H9 (cell line): ENCODE measurements at regions not wholly inside any gene's neighbourhood (a gene's known extent, or its start where the extent isn't known, plus 50 kb on each side); places are given as distances from the start of the nearest gene placed in this dataset.

Experiments
- DNase-seq: peaks from one replicate; pipeline ENCODE4 v3.0.0-alpha.2; 2017
- H2AFZ ChIP-seq: one replicate; pipeline ENCODE4 v1.6.1; 2013; ENCODE audit warnings: mild to moderate bottlenecking, low read length, control low read depth, moderate library complexity
- H2AK5ac ChIP-seq: 2 replicates; pipeline ENCODE4 v1.6.1; 2013; ENCODE audit warnings: low read length, control low read depth, mixed read lengths; ENCODE audit not compliant: insufficient read length
- H2BK120ac ChIP-seq: one replicate; pipeline ENCODE4 v1.6.1; 2013; ENCODE audit warnings: low read depth, mild to moderate bottlenecking, low read length, control low read depth, inconsistent platforms; ENCODE audit not compliant: poor library complexity, severe bottlenecking
- H2BK12ac ChIP-seq: 2 replicates; pipeline ENCODE4 v1.6.1; 2013; ENCODE audit warnings: low read length, control low read depth, mixed read lengths, low read depth; ENCODE audit not compliant: insufficient read length
- H2BK15ac ChIP-seq: 2 replicates; pipeline ENCODE4 v1.6.1; 2013; ENCODE audit warnings: low read depth, low read length, control low read depth
- H2BK20ac ChIP-seq: one replicate; pipeline ENCODE4 v1.6.1; 2013; ENCODE audit warnings: low read depth, mild to moderate bottlenecking, low read length, control low read depth, inconsistent platforms; ENCODE audit not compliant: poor library complexity, severe bottlenecking
- H2BK5ac ChIP-seq: 2 replicates; pipeline ENCODE4 v1.6.1; 2013; ENCODE audit warnings: low read length, control low read depth, mixed read lengths; ENCODE audit not compliant: insufficient read length
- H3K14ac ChIP-seq: 2 replicates; pipeline ENCODE4 v1.6.1; 2013; ENCODE audit warnings: low read length, control low read depth; ENCODE audit not compliant: insufficient read depth
- H3K18ac ChIP-seq: 2 replicates; pipeline ENCODE4 v1.6.1; 2013; ENCODE audit warnings: low read depth, mild to moderate bottlenecking, mixed read lengths, low read length, control low read depth; ENCODE audit not compliant: insufficient read length
- H3K23ac ChIP-seq: 2 replicates; pipeline ENCODE4 v1.6.1; 2013; ENCODE audit warnings: low read length, control low read depth, mixed read lengths, low read depth; ENCODE audit not compliant: insufficient read length
- H3K23me2 ChIP-seq: 2 replicates; pipeline ENCODE4 v1.6.1; 2013; ENCODE audit warnings: low read depth, mild to moderate bottlenecking, mixed read lengths, low read length, control low read depth; ENCODE audit not compliant: insufficient read length, poor library complexity, severe bottlenecking
- H3K27ac ChIP-seq: 2 replicates; pipeline ENCODE4 v1.5.1; 2013; ENCODE audit warnings: low read length, control low read depth, mixed read lengths, low read depth; ENCODE audit not compliant: insufficient read length
- H3K27me3 ChIP-seq: 2 replicates; pipeline ENCODE4 v1.6.1; 2013; ENCODE audit warnings: low read length, control low read depth, inconsistent platforms; ENCODE audit not compliant: insufficient read depth
- H3K4ac ChIP-seq: 2 replicates; pipeline ENCODE4 v1.6.1; 2013; ENCODE audit warnings: low read depth, mild to moderate bottlenecking, control low read depth, inconsistent platforms, low read length, moderate library complexity
- H3K4me1 ChIP-seq: 2 replicates; pipeline ENCODE4 v1.6.1; 2013; ENCODE audit warnings: low read length, control low read depth, inconsistent platforms; ENCODE audit not compliant: insufficient read depth
- H3K4me2 ChIP-seq: 2 replicates; pipeline ENCODE4 v1.6.1; 2013; ENCODE audit warnings: low read length, control low read depth, mixed read lengths; ENCODE audit not compliant: insufficient read length, insufficient read depth
- H3K56ac ChIP-seq: 2 replicates; pipeline ENCODE4 v1.6.1; 2013; ENCODE audit warnings: low read depth, mild to moderate bottlenecking, mixed read lengths, low read length, control low read depth; ENCODE audit not compliant: insufficient read length
- H3K79me1 ChIP-seq: 2 replicates; pipeline ENCODE4 v1.6.1; 2013; ENCODE audit warnings: low read depth, mild to moderate bottlenecking, moderate library complexity, low read length, control low read depth, inconsistent platforms; ENCODE audit not compliant: insufficient read depth, poor library complexity, severe bottlenecking
- H3K79me2 ChIP-seq: 2 replicates; pipeline ENCODE4 v1.6.1; 2013; ENCODE audit warnings: low read length, control low read depth, inconsistent platforms; ENCODE audit not compliant: insufficient read depth
- H3K9ac ChIP-seq: 2 replicates; pipeline ENCODE4 v1.6.1; 2013; ENCODE audit warnings: low read length, control low read depth, mixed read lengths; ENCODE audit not compliant: insufficient read length; ENCODE audit errors: extremely low read depth
- H3K9me3 ChIP-seq: one replicate; pipeline ENCODE4 v1.6.1; 2013; ENCODE audit warnings: low read depth, low read length, inconsistent platforms; ENCODE audit not compliant: control insufficient read depth
- H3T11ph ChIP-seq: one replicate; pipeline ENCODE4 v1.6.1; 2013; ENCODE audit warnings: mild to moderate bottlenecking, low read length, control low read depth, inconsistent platforms
- H4K20me1 ChIP-seq: one replicate; pipeline ENCODE4 v1.6.1; 2013; ENCODE audit not compliant: control insufficient read depth, insufficient read length, insufficient read depth
- H4K5ac ChIP-seq: 2 replicates; pipeline ENCODE4 v1.6.1; 2013; ENCODE audit warnings: low read depth, mild to moderate bottlenecking, mixed read lengths, low read length, control low read depth; ENCODE audit not compliant: insufficient read length
- H4K8ac ChIP-seq: replicated peaks from 2 replicates; pipeline ENCODE4 v1.6.1; 2013; ENCODE audit warnings: low read length, control low read depth, mixed read lengths, low read depth; ENCODE audit not compliant: insufficient read length
- H4K91ac ChIP-seq: 2 replicates; pipeline ENCODE4 v1.6.1; 2013; ENCODE audit warnings: low read depth, mild to moderate bottlenecking, moderate library complexity, mixed read lengths, low read length, control low read depth; ENCODE audit not compliant: insufficient read length
- H3K27ac Mint-ChIP-seq, 3 experiments: 2 replicates in 2 of 3; 3 replicates in 1 of 3; pipeline ENCODE4 v1.8.0; 2020 to 2021; ENCODE audit warnings: mixed read lengths in 3 of 3, mild to moderate bottlenecking in 1 of 3, moderate library complexity in 1 of 3
- H3K27me3 Mint-ChIP-seq: 2 replicates; pipeline ENCODE4 v1.8.0; 2021; ENCODE audit warnings: low read depth, mild to moderate bottlenecking, moderate library complexity, mixed read lengths
- H3K36me3 Mint-ChIP-seq, 3 experiments: 2 replicates in 2 of 3; 3 replicates in 1 of 3; pipeline ENCODE4 v1.8.0; 2020 to 2021; ENCODE audit warnings: low read depth in 3 of 3, mixed read lengths in 3 of 3; ENCODE audit not compliant: insufficient read depth in 1 of 3
- H3K4me1 Mint-ChIP-seq, 2 experiments: 2 replicates each; pipeline ENCODE4 v1.8.0; 2020; ENCODE audit warnings: mixed read lengths in 2 of 2
- H3K4me3 Mint-ChIP-seq, 2 experiments: 2 replicates in 1 of 2; 3 replicates in 1 of 2; pipeline ENCODE4 v1.8.0; 2020 to 2021; ENCODE audit warnings: mild to moderate bottlenecking in 2 of 2, mixed read lengths in 2 of 2, moderate library complexity in 1 of 2
- H3K9me3 Mint-ChIP-seq, 2 experiments: 2 replicates in 1 of 2; 3 replicates in 1 of 2; pipeline ENCODE4 v1.8.0; 2020; ENCODE audit warnings: mild to moderate bottlenecking in 2 of 2, mixed read lengths in 2 of 2, moderate library complexity in 1 of 2
- CTCF ChIP-seq: fragments of 200-600 bp; sonication (generic); conservative IDR thresholded peaks from 3 replicates; pipeline ENCODE4 v1.8.0; 2021; ENCODE audit warnings: antibody characterized with exemption, mild to moderate bottlenecking
- WGBS: extraction: QIAGEN DNeasy Blood & Tissue Kit; methylation state at CpG from one replicate; pipeline ENCODE4 v1.1.7; 2013; ENCODE audit warnings: missing lambda C conversion rate, low lambda C conversion rate, mixed read lengths; ENCODE audit not compliant: insufficient read length; ENCODE audit errors: extremely low coverage; 5-methylcytosine and 5-hydroxymethylcytosine counted together

- no peak overlapping the region for H3K14ac ChIP-seq
- no peaks in the 10 kb centered on the region for H3K79me1 ChIP-seq
- H3K4me3 Mint-ChIP-seq: no peak overlapping the region
- H3K4me2 ChIP-seq: no peak overlapping the region
- H4K91ac ChIP-seq: no peak overlapping the region
- no peak overlapping the region for H3K23ac ChIP-seq
- H3K56ac ChIP-seq: no peak overlapping the region
- no peak overlapping the region for H3K18ac ChIP-seq
- no peak overlapping the region for H2BK12ac ChIP-seq
- H3K9ac ChIP-seq: no peak overlapping the region
- no CpG with 5 or more reads among the region's 4 CpGs for WGBS
- H4K20me1 ChIP-seq: no peaks in the 10 kb centered on the region
- H3K27me3 Mint-ChIP-seq: peaks cover 2% of the 10 kb centered on the region
- no peak overlapping the region for H2BK15ac ChIP-seq
- no peak overlapping the region for H2BK20ac ChIP-seq
- H2BK120ac ChIP-seq: no peak overlapping the region
- no peak overlapping the region for H3K27ac ChIP-seq
- no peaks in the 10 kb centered on the region for H3K9me3 ChIP-seq
- no peak overlapping the region for H3T11ph ChIP-seq
- 0 out of 2 replicates have a peak, but pooled peaks cover 2% of the 10 kb centered on the region for H3K4me1 ChIP-seq
- H3K27me3 ChIP-seq: no peaks in the 10 kb centered on the region
- no peaks in the 10 kb centered on the region for H3K23me2 ChIP-seq
- H3K4ac ChIP-seq: no peak overlapping the region
- H4K5ac ChIP-seq: no peak overlapping the region
- no peaks in the 10 kb centered on the region for H3K79me2 ChIP-seq
- H4K8ac ChIP-seq: no peak overlapping the region
- H3K4me1 Mint-ChIP-seq: peaks cover 14 to 15% of the 10 kb centered on the region in 2 experiments
- H2BK5ac ChIP-seq: no peak overlapping the region
- H3K27ac Mint-ChIP-seq: no peak overlapping the region
- no peak for TF ChIP-seq CTCF
- no peak overlapping the region for H2AK5ac ChIP-seq
- no peaks in the 10 kb centered on the region; a peak in 1 of 5 replicates for H3K9me3 Mint-ChIP-seq
- no peaks in the 10 kb centered on the region; a peak in 1 of 7 replicates for H3K36me3 Mint-ChIP-seq
- no peak for DNase-seq
- no peak overlapping the region for H2AFZ ChIP-seq
Observed at GRCh38 chr2:75788154-75788553, 77.4 kb upstream of the GCFC2 start.
